OCI-LY7 (cell line): ENCODE measurements at regions not wholly inside any gene's neighbourhood (a gene's known extent, or its start where the extent isn't known, plus 50 kb on each side); places are given as distances from the start of the nearest gene placed in this dataset.
A peak's percentile ranks its signal among the peaks of the same experiment; 100 is the strongest.

Experiments
- EZH2phosphoT487 ChIP-seq: fragments of 200-600 bp; sonication (generic); IDR thresholded peaks from 2 replicates; pipeline ENCODE4 v1.6.1; 2018; ENCODE audit warnings: low read depth, borderline replicate concordance, mild to moderate bottlenecking, mixed run types, antibody characterized with exemption, low read length, moderate library complexity, mixed read lengths
- TF ChIP-seq, protein P1 (sequence below): fragments of 200-600 bp; sonication (generic); conservative IDR thresholded peaks from 2 replicates; pipeline ENCODE4 v1.5.1; 2014; ENCODE audit warnings: mild to moderate bottlenecking, antibody characterized with exemption, low read length, moderate library complexity, mixed read lengths

DNA sequence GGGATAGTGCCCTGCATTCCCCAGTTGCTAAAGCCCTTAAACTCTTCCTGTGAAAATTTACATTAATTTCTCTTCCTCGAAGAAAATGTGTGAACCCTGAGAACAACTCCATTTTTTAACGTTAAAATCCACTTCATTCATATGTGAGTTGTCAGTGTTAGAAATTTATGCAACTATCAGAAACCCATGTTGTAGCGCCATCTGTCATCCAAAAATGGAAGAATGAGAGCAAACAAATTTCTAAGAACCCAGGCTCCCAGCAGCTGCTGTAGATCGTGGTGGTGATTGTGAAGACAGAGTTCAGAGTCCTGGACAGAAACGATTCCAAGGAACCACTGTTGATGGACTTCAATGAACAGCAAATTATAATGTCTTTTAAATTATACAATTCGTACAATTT, 179.7 kb upstream of the NDN start:
- TF ChIP-seq, protein P1, sequence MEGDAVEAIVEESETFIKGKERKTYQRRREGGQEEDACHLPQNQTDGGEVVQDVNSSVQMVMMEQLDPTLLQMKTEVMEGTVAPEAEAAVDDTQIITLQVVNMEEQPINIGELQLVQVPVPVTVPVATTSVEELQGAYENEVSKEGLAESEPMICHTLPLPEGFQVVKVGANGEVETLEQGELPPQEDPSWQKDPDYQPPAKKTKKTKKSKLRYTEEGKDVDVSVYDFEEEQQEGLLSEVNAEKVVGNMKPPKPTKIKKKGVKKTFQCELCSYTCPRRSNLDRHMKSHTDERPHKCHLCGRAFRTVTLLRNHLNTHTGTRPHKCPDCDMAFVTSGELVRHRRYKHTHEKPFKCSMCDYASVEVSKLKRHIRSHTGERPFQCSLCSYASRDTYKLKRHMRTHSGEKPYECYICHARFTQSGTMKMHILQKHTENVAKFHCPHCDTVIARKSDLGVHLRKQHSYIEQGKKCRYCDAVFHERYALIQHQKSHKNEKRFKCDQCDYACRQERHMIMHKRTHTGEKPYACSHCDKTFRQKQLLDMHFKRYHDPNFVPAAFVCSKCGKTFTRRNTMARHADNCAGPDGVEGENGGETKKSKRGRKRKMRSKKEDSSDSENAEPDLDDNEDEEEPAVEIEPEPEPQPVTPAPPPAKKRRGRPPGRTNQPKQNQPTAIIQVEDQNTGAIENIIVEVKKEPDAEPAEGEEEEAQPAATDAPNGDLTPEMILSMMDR: peak; percentile 66
- TF ChIP-seq EZH2phosphoT487: no peak
